HG03280 (cell line): ENCODE measurements at regions not wholly inside any gene's neighbourhood (a gene's known extent, or its start where the extent isn't known, plus 50 kb on each side); places are given as distances from the start of the nearest gene placed in this dataset.

Experiments
- ATAC-seq: cut with Tn5 transposase; IDR thresholded peaks from one replicate; pipeline ENCODE4 v1.9.1; 2021; ENCODE audit warnings: mild to moderate bottlenecking, moderate library complexity; ENCODE audit not compliant: unreplicated experiment

- ATAC-seq = no peak
Measured at GRCh38 chr2:8622924-8623465, 58.9 kb upstream of the ID2 start.

GRCh38 chr2:8623576-8623957 lies 58.3 kb upstream of the ID2 start:
- no peak for ATAC-seq

- ATAC-seq = no peak
Measured at GRCh38 chr2:8623958-8624591, 57.8 kb upstream of the ID2 start.

GRCh38 chr2:8624855-8625398 lies 56.9 kb upstream of the ID2 start:
- no peak for ATAC-seq

- no peak for ATAC-seq
Measured at GRCh38 chr2:8625399-8626300, 56.2 kb upstream of the ID2 start.

GRCh38 chr2:8626572-8626971 lies 55.3 kb upstream of the ID2 start:
- ATAC-seq = no peak

- ATAC-seq = no peak
Measured at GRCh38 chr2:8627019-8627691, 54.7 kb upstream of the ID2 start.

GRCh38 chr2:8627692-8628085 lies 54.2 kb upstream of the ID2 start:
- ATAC-seq = no peak

GRCh38 chr2:8628179-8628865 lies 53.5 kb upstream of the ID2 start:
- no peak for ATAC-seq

GRCh38 chr2:8628866-8629209 lies 53.0 kb upstream of the ID2 start:
- ATAC-seq = no peak

- no peak for ATAC-seq
Measured at GRCh38 chr2:8629402-8629801, 52.5 kb upstream of the ID2 start.

- no peak for ATAC-seq
Measured at GRCh38 chr2:8630676-8631464, 51.0 kb upstream of the ID2 start.

- ATAC-seq = no peak
Measured at GRCh38 chr2:8631465-8632005, 50.3 kb upstream of the ID2 start.
